Anterior cingulate cortex (tissue), 58 donors: ENCODE measurements at regions not wholly inside any gene's neighbourhood (a gene's known extent, or its start where the extent isn't known, plus 50 kb on each side); places are given as distances from the start of the nearest gene placed in this dataset.
"Not testable (repeated sequence)": the region's sequence is repeated elsewhere in the genome, so short reads cannot be mapped to it uniquely, and the experiment has no call there.

Source experiments
- DNase-seq, 58 donors: peaks; one replicate each; lab custom pipeline; 2025; lab: John Stamatoyannopoulos, UW

- no peak for DNase-seq
Measured at GRCh38 chr2:4780679-4781078, 911.5 kb upstream of the SOX11 start.

GRCh38 chr2:4782647-4783046 lies 909.5 kb upstream of the SOX11 start:
- DNase-seq: no peak

GRCh38 chr2:4791488-4791887 lies 900.7 kb upstream of the SOX11 start:
- DNase-seq: no peak

- DNase-seq: no peak
Measured at GRCh38 chr2:4792126-4792525, 900.1 kb upstream of the SOX11 start.

- DNase-seq: no peak
Measured at GRCh38 chr2:4803396-4803795, 888.8 kb upstream of the SOX11 start.

GRCh38 chr2:4814137-4814536 lies 878.0 kb upstream of the SOX11 start:
- not testable (repeated sequence) for DNase-seq

- DNase-seq: no peak
Measured at GRCh38 chr2:4827836-4828235, 864.3 kb upstream of the SOX11 start.

- DNase-seq: no peak
Measured at GRCh38 chr2:4828682-4829374, 863.4 kb upstream of the SOX11 start.

- DNase-seq: no peak
Measured at GRCh38 chr2:4831751-4832150, 860.4 kb upstream of the SOX11 start.

- no peak for DNase-seq
Measured at GRCh38 chr2:4832642-4833041, 859.5 kb upstream of the SOX11 start.

GRCh38 chr2:4838626-4839025 lies 853.6 kb upstream of the SOX11 start:
- DNase-seq: no peak

- DNase-seq: peak in 3 of 58 donors; percentile 1 to 37 (median 13)
Measured at GRCh38 chr2:4840791-4841190, 851.4 kb upstream of the SOX11 start.

- DNase-seq: no peak
Measured at GRCh38 chr2:4844881-4845280, 847.3 kb upstream of the SOX11 start.

GRCh38 chr2:4862031-4862430 lies 830.2 kb upstream of the SOX11 start:
- no peak for DNase-seq

- DNase-seq: no peak
Measured at GRCh38 chr2:4866198-4866597, 826.0 kb upstream of the SOX11 start.

- DNase-seq: no peak
Measured at GRCh38 chr2:4868466-4868865, 823.7 kb upstream of the SOX11 start.

- DNase-seq: no peak
Measured at GRCh38 chr2:4869154-4869553, 823.0 kb upstream of the SOX11 start.

GRCh38 chr2:4873364-4873763 lies 818.8 kb upstream of the SOX11 start:
- no peak for DNase-seq

- no peak for DNase-seq
Measured at GRCh38 chr2:4873876-4874593, 818.1 kb upstream of the SOX11 start.

GRCh38 chr2:4882421-4882820 lies 809.8 kb upstream of the SOX11 start:
- DNase-seq: no peak

GRCh38 chr2:4882941-4883340 lies 809.2 kb upstream of the SOX11 start:
- DNase-seq: no peak

GRCh38 chr2:4883375-4883774 lies 808.8 kb upstream of the SOX11 start:
- DNase-seq: no peak
